SH-SY5Y (cell line): ENCODE measurements at regions not wholly inside any gene's neighbourhood (a gene's known extent, or its start where the extent isn't known, plus 50 kb on each side); places are given as distances from the start of the nearest gene placed in this dataset.

Experiments used
- GATA2 ChIP-seq: IDR thresholded peaks from 2 replicates; pipeline ENCODE4 v1.6.1; 2011; ENCODE audit warnings: mild to moderate bottlenecking, low read depth, low read length
- GATA3 ChIP-seq: IDR thresholded peaks from 2 replicates; pipeline ENCODE4 v1.6.1; 2011; ENCODE audit warnings: low read depth, mild to moderate bottlenecking, low read length, moderate library complexity

- TF ChIP-seq GATA2 = no peak
- no peak for TF ChIP-seq GATA3
Observed at GRCh38 chr1:2930913-2931723, 90.1 kb upstream of the ACTRT2 start.
